ENCODE measurements at regions not wholly inside any gene's neighbourhood (a gene's known extent, or its start where the extent isn't known, plus 50 kb on each side); places are given as distances from the start of the nearest gene placed in this dataset.

DNA sequence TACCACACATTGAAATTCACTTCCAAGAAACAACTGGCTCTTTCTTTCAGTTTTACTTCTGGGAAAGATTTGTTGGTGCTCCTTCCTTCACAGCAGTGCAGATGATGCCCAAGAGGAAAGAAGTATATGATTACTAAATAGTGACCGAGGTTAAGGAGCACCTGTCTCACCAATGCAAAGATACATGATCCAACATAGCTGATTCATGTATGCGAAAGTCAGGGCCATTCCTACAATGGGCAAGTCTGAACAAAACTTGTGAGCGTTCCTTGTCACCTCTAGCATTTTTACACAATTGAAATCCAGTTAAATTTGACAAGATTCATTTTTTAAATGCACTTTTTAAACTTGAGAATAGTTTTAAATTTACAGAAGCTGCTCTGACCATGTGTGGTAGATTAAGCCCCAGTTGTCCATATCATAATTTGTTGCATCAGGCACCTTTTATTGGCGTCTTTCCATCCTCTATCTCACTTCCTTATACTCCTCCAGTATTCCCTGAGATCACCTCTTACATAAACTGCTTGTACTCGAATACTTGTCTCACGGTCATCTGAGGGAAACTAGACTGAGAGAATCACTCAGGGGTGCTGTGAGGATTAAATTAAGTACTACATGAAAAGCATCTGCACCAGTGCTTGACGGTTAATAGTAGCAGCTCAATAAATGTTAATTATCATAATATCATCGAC is 438.8 kb upstream of the CDH20 start:
- Histone ChIP-seq H3K79me2 (ENCODE audit: control insufficient read depth, insufficient read depth, low read length) (no peaks in the 10 kb centered on the region), H3K9ac (ENCODE audit: insufficient read depth, low read length) (no peak overlapping the region), H3K36me3 (ENCODE audit: control insufficient read depth, insufficient read depth, low read length) (no peaks in the 10 kb centered on the region), H3K4me1 (ENCODE audit: control insufficient read depth, extremely low read depth, insufficient read depth, low read length) (no peaks in the 10 kb centered on the region), H3K4me2 (ENCODE audit: extremely low read depth, insufficient read depth, low read length) (no peak overlapping the region), H2AFZ (ENCODE audit: low read length) (no peak overlapping the region), H3K9me3 (ENCODE audit: control insufficient read depth, insufficient read depth, low read depth, low read length) (no peaks in the 10 kb centered on the region), H4K20me1 (ENCODE audit: control insufficient read depth, extremely low read depth, insufficient read depth, low read length) (no peaks in the 10 kb centered on the region), H3K27me3 (ENCODE audit: control insufficient read depth, insufficient read depth, low read length) (no peaks in the 10 kb centered on the region), H3K4me3 (replicated peaks in 1 of 4; ENCODE audit: control extremely low read depth in 1 of 4, insufficient read depth in 1 of 4, low read depth in 3 of 4, low read length in 4 of 4) (no peak overlapping the region), H3K27ac (ENCODE audit: insufficient read depth, low read length) (no peak overlapping the region)
- peak in 1 of 2 donors; percentile 14 for DNase-seq (ENCODE audit: low read depth in 2 of 2)
- TF ChIP-seq EZH2 (IDR thresholded peaks at IDR 0.05; ENCODE audit: low read length, missing control alignments): no peak
- TF ChIP-seq, protein P1, sequence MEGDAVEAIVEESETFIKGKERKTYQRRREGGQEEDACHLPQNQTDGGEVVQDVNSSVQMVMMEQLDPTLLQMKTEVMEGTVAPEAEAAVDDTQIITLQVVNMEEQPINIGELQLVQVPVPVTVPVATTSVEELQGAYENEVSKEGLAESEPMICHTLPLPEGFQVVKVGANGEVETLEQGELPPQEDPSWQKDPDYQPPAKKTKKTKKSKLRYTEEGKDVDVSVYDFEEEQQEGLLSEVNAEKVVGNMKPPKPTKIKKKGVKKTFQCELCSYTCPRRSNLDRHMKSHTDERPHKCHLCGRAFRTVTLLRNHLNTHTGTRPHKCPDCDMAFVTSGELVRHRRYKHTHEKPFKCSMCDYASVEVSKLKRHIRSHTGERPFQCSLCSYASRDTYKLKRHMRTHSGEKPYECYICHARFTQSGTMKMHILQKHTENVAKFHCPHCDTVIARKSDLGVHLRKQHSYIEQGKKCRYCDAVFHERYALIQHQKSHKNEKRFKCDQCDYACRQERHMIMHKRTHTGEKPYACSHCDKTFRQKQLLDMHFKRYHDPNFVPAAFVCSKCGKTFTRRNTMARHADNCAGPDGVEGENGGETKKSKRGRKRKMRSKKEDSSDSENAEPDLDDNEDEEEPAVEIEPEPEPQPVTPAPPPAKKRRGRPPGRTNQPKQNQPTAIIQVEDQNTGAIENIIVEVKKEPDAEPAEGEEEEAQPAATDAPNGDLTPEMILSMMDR (conservative IDR thresholded peaks at IDR 0.05 in 1 of 2, IDR thresholded peaks at IDR 0.05 in 1 of 2; ENCODE audit: low read depth in 1 of 2, low read length in 2 of 2): no peak

- H3K4me1 ChIP-seq (ENCODE audit: control insufficient read depth, extremely low read depth, insufficient read depth, low read length): no peaks in the 10 kb centered on the region
- H3K4me2 ChIP-seq (ENCODE audit: extremely low read depth, insufficient read depth, low read length): no peak overlapping the region
- H3K27me3 ChIP-seq (ENCODE audit: control insufficient read depth, insufficient read depth, low read length): no peaks in the 10 kb centered on the region
- no peak overlapping the region for H2AFZ ChIP-seq (ENCODE audit: low read length)
- peak; percentile 9 to 54 for DNase-seq (ENCODE audit: low read depth in 2 of 2)
- no peaks in the 10 kb centered on the region for H4K20me1 ChIP-seq (ENCODE audit: control insufficient read depth, extremely low read depth, insufficient read depth, low read length)
- no peak overlapping the region for H3K9ac ChIP-seq (ENCODE audit: insufficient read depth, low read length)
- H3K9me3 ChIP-seq (ENCODE audit: control insufficient read depth, insufficient read depth, low read depth, low read length): no peaks in the 10 kb centered on the region
- no peak for TF ChIP-seq EZH2 (IDR thresholded peaks at IDR 0.05; ENCODE audit: low read length, missing control alignments)
- TF ChIP-seq, protein P1 (conservative IDR thresholded peaks at IDR 0.05 in 1 of 2, IDR thresholded peaks at IDR 0.05 in 1 of 2; ENCODE audit: low read depth in 1 of 2, low read length in 2 of 2): no peak
- H3K4me3 ChIP-seq (replicated peaks in 1 of 4; ENCODE audit: control extremely low read depth in 1 of 4, insufficient read depth in 1 of 4, low read depth in 3 of 4, low read length in 4 of 4): no peak overlapping the region
- no peak overlapping the region for H3K27ac ChIP-seq (ENCODE audit: insufficient read depth, low read length)
- H3K79me2 ChIP-seq (ENCODE audit: control insufficient read depth, insufficient read depth, low read length): no peaks in the 10 kb centered on the region
- H3K36me3 ChIP-seq (ENCODE audit: control insufficient read depth, insufficient read depth, low read length): no peaks in the 10 kb centered on the region
Measured at GRCh38 chr18:60895181-60895580, 438.0 kb upstream of the CDH20 start.

DNA sequence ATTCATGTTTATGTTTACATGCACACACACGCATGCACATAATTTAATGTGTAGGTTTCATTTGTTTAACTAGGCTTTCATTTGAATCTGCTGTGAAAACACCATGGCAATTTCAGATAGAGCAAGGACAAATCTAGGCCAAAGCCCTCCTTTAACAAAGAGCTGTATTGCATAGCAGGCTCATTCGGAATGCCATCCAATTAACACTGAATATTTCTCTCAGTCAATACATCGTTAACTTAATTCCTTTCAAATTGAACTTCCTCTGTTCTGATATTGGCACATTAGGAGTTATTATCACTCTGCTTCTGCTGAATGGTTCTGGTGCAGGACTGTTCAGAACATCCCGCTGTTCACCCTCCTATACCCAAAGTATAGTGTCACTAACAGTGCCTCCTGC is 435.1 kb upstream of the CDH20 start:
- Histone ChIP-seq H3K9ac (ENCODE audit: insufficient read depth, low read length) (no peak overlapping the region), H3K79me2 (ENCODE audit: control insufficient read depth, insufficient read depth, low read length) (no peaks in the 10 kb centered on the region)
- TF ChIP-seq, protein P1 (conservative IDR thresholded peaks at IDR 0.05 in 1 of 2, IDR thresholded peaks at IDR 0.05 in 1 of 2; ENCODE audit: low read depth in 1 of 2, low read length in 2 of 2): no peak
- TF ChIP-seq EZH2 (IDR thresholded peaks at IDR 0.05; ENCODE audit: low read length, missing control alignments): no peak

More for the DNA sequence above, 435.1 kb upstream of the CDH20 start:
- Histone ChIP-seq H3K4me1 (ENCODE audit: control insufficient read depth, extremely low read depth, insufficient read depth, low read length) (no peaks in the 10 kb centered on the region), H3K4me3 (replicated peaks in 1 of 4; ENCODE audit: control extremely low read depth in 1 of 4, insufficient read depth in 1 of 4, low read depth in 3 of 4, low read length in 4 of 4) (no peak overlapping the region), H3K4me2 (ENCODE audit: extremely low read depth, insufficient read depth, low read length) (no peak overlapping the region), H2AFZ (ENCODE audit: low read length) (no peak overlapping the region), H3K9me3 (ENCODE audit: control insufficient read depth, insufficient read depth, low read depth, low read length) (no peaks in the 10 kb centered on the region), H3K36me3 (ENCODE audit: control insufficient read depth, insufficient read depth, low read length) (no peaks in the 10 kb centered on the region), H3K27me3 (ENCODE audit: control insufficient read depth, insufficient read depth, low read length) (no peaks in the 10 kb centered on the region), H3K27ac (ENCODE audit: insufficient read depth, low read length) (no peak overlapping the region), H4K20me1 (ENCODE audit: control insufficient read depth, extremely low read depth, insufficient read depth, low read length) (no peaks in the 10 kb centered on the region)
- DNase-seq (ENCODE audit: low read depth in 2 of 2): no peak

Data from fibroblast of lung (primary cell).